GM19395 (cell line): ENCODE measurements at regions not wholly inside any gene's neighbourhood (a gene's known extent, or its start where the extent isn't known, plus 50 kb on each side); places are given as distances from the start of the nearest gene placed in this dataset.
A peak's percentile ranks its signal among the peaks of the same experiment; 100 is the strongest.
"Not testable (repeated sequence)": the region's sequence is repeated elsewhere in the genome, so short reads cannot be mapped to it uniquely, and the experiment has no call there.

Source experiments
- ATAC-seq: cut with Tn5 transposase; IDR thresholded peaks from one replicate; pipeline ENCODE4 v1.9.1; 2021; ENCODE audit warnings: mild to moderate bottlenecking, moderate library complexity; ENCODE audit not compliant: unreplicated experiment

- ATAC-seq: no peak
Measured at GRCh38 chr2:208794288-208794975, 387.8 kb downstream of the PTH2R start.

GRCh38 chr2:208798698-208799097 lies 392.1 kb downstream of the PTH2R start:
- ATAC-seq: no peak

- ATAC-seq: no peak
Measured at GRCh38 chr2:208799397-208799796, 392.8 kb downstream of the PTH2R start.

- ATAC-seq: not testable (repeated sequence)
Measured at GRCh38 chr2:208800887-208801286, 394.3 kb downstream of the PTH2R start.

- no peak for ATAC-seq
Measured at GRCh38 chr2:208807756-208808155, 401.2 kb downstream of the PTH2R start.

GRCh38 chr2:208811885-208812284 lies 405.3 kb downstream of the PTH2R start:
- ATAC-seq: not testable (repeated sequence)

GRCh38 chr2:208819190-208819589 lies 412.6 kb downstream of the PTH2R start:
- no peak for ATAC-seq

- peak; percentile 98 for ATAC-seq
Measured at GRCh38 chr2:208820014-208820688, 413.6 kb downstream of the PTH2R start.

GRCh38 chr2:208827109-208827508 lies 420.5 kb downstream of the PTH2R start:
- ATAC-seq: no peak

- no peak for ATAC-seq
Measured at GRCh38 chr2:208827549-208828221, 421.1 kb downstream of the PTH2R start.

- ATAC-seq: no peak
Measured at GRCh38 chr2:208830203-208830602, 423.6 kb downstream of the PTH2R start.

- ATAC-seq: no peak
Measured at GRCh38 chr2:208847651-208848050, 441.1 kb downstream of the PTH2R start.

- ATAC-seq: no peak
Measured at GRCh38 chr2:208854717-208855116, 448.1 kb downstream of the PTH2R start.

- no peak for ATAC-seq
Measured at GRCh38 chr2:208867374-208867773, 460.8 kb downstream of the PTH2R start.

GRCh38 chr2:208872591-208872990 lies 466.0 kb downstream of the PTH2R start:
- no peak for ATAC-seq

GRCh38 chr2:208879666-208880065 lies 473.1 kb downstream of the PTH2R start:
- ATAC-seq: no peak

- ATAC-seq: no peak
Measured at GRCh38 chr2:208880171-208880570, 473.6 kb downstream of the PTH2R start.

GRCh38 chr2:208890486-208890885 lies 483.9 kb downstream of the PTH2R start:
- no peak for ATAC-seq

- ATAC-seq: no peak
Measured at GRCh38 chr2:208892203-208892602, 485.6 kb downstream of the PTH2R start.

GRCh38 chr2:208906330-208906729 lies 499.7 kb downstream of the PTH2R start:
- ATAC-seq: no peak

GRCh38 chr2:208915401-208915800 lies 508.4 kb upstream of the MAP2 start:
- ATAC-seq: no peak

GRCh38 chr2:208916881-208917280 lies 507.0 kb upstream of the MAP2 start:
- ATAC-seq: no peak
